Activated T-cell treated with anti-CD3 and anti-CD28 coated beads, Interleukin-2, amount 50 U/mL, for 48 hours (primary cell): ENCODE measurements at regions not wholly inside any gene's neighbourhood (a gene's known extent, or its start where the extent isn't known, plus 50 kb on each side); places are given as distances from the start of the nearest gene placed in this dataset.

Experiments used
- DNase-seq, 2 experiments: peaks; one replicate each; pipeline ENCODE4 v3.0.0-alpha.2; 2020

- DNase-seq: no peak
Observed at GRCh38 chr13:111456452-111457230, 136.2 kb downstream of the TEX29 start.

- no peak for DNase-seq
Observed at GRCh38 chr13:111458001-111458531, 137.6 kb downstream of the TEX29 start.

GRCh38 chr13:111458739-111459138, 138.3 kb downstream of the TEX29 start:
- DNase-seq: no peak

- DNase-seq: no peak
Observed at GRCh38 chr13:111459803-111460547, 139.5 kb downstream of the TEX29 start.

- DNase-seq: no peak
Observed at GRCh38 chr13:111460548-111461444, 140.4 kb downstream of the TEX29 start.

GRCh38 chr13:111461445-111462149, 141.2 kb downstream of the TEX29 start:
- DNase-seq: no peak

GRCh38 chr13:111462221-111462764, 141.9 kb downstream of the TEX29 start:
- DNase-seq: no peak

GRCh38 chr13:111462944-111463343, 142.5 kb downstream of the TEX29 start:
- DNase-seq: no peak

GRCh38 chr13:111467111-111467890, 146.9 kb downstream of the TEX29 start:
- no peak for DNase-seq

GRCh38 chr13:111468037-111468959, 147.9 kb downstream of the TEX29 start:
- DNase-seq: no peak

GRCh38 chr13:111469450-111469849, 149.0 kb downstream of the TEX29 start:
- no peak for DNase-seq

GRCh38 chr13:111469916-111470506, 149.6 kb downstream of the TEX29 start:
- DNase-seq: no peak

- DNase-seq: no peak
Observed at GRCh38 chr13:111470933-111471332, 150.5 kb downstream of the TEX29 start.

GRCh38 chr13:111472083-111472482, 151.6 kb downstream of the TEX29 start:
- DNase-seq: no peak

- no peak for DNase-seq
Observed at GRCh38 chr13:111472559-111473460, 152.4 kb downstream of the TEX29 start.

- no peak for DNase-seq
Observed at GRCh38 chr13:111474136-111475002, 153.9 kb downstream of the TEX29 start.

GRCh38 chr13:111475488-111475887, 155.0 kb downstream of the TEX29 start:
- DNase-seq: no peak
